Daoy (cell line): ENCODE measurements at regions not wholly inside any gene's neighbourhood (a gene's known extent, or its start where the extent isn't known, plus 50 kb on each side); places are given as distances from the start of the nearest gene placed in this dataset.

Experiments
- DNase-seq: peaks from one replicate; pipeline ENCODE4 v3.0.0-alpha.2; 2015; ENCODE audit warnings: low read depth

GRCh38 chr18:70520867-70521266, 232.0 kb downstream of the SOCS6 start:
- no peak for DNase-seq

- no peak for DNase-seq
Observed at GRCh38 chr18:70513502-70514171, 224.8 kb downstream of the SOCS6 start.

GRCh38 chr18:70507970-70508369, 219.1 kb downstream of the SOCS6 start:
- DNase-seq, result no peak

GRCh38 chr18:70506511-70506910, 217.7 kb downstream of the SOCS6 start:
- DNase-seq, result no peak

- no peak for DNase-seq
Observed at GRCh38 chr18:70503060-70503459, 214.2 kb downstream of the SOCS6 start.

GRCh38 chr18:70501358-70501757, 212.5 kb downstream of the SOCS6 start:
- no peak for DNase-seq

- no peak for DNase-seq
Observed at GRCh38 chr18:70500748-70501147, 211.9 kb downstream of the SOCS6 start.

GRCh38 chr18:70499218-70499691, 210.4 kb downstream of the SOCS6 start:
- peak; percentile 41 for DNase-seq

GRCh38 chr18:70496353-70497294, 207.8 kb downstream of the SOCS6 start:
- no peak for DNase-seq

GRCh38 chr18:70494524-70494923, 205.7 kb downstream of the SOCS6 start:
- no peak for DNase-seq

DNA sequence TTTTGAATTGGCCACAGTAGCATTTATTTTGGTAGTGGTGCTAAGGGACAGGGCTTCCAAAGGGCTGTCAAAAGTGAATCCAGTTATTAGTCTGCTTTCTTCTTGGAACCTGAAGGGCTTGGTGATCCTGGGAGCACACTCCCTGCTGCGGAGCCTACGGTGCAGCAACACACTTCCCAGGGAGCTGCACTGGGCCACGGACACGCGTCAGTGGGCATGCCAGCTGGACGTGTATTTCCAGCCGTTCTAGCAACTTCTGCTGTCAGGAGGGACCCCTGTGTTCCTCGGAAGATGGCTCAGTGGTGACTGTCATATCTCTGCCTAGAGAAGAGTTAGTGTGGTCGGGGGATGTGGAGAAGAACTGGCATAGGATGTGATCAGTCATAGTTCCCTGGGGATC, 204.6 kb downstream of the SOCS6 start:
- no peak for DNase-seq

DNA sequence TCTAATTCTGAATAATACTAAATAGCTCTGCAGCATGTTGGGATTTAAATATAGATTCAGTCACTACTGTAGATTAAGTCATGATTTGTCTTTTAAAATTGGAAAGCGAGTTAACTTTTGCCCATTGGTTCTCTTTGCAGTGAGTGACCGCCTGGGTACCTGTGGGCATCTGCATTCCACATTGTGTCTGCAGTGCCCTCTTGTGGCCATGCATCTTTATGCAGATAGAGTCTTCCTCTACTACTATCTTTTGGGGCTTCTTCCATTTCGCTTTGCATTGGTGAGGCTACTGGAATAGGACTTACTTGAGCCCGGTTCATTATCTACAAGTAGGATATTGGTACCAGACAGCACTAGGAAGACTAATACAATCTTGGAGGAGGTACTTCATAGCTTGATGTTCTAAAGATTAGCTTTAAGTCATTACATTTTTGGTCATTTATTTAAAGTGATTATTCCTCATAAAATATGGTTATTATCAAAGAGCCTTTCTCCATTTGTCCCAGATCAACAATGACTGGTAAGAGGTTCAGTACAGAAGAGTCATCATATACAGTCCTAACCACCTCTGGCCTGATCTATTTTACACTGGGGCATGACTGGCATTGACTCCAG, 203.0 kb downstream of the SOCS6 start:
- peak; percentile 51 for DNase-seq

- DNase-seq, result peak; percentile 34
Observed at GRCh38 chr18:70489986-70490933, 201.4 kb downstream of the SOCS6 start.

- no peak for DNase-seq
Observed at GRCh38 chr18:70489571-70489970, 200.7 kb downstream of the SOCS6 start.

GRCh38 chr18:70469916-70470315, 181.1 kb downstream of the SOCS6 start:
- DNase-seq, result peak; percentile 49

GRCh38 chr18:70468861-70469547, 180.2 kb downstream of the SOCS6 start:
- DNase-seq, result no peak

GRCh38 chr18:70464343-70465114, 175.7 kb downstream of the SOCS6 start:
- peak; percentile 71 for DNase-seq

DNA sequence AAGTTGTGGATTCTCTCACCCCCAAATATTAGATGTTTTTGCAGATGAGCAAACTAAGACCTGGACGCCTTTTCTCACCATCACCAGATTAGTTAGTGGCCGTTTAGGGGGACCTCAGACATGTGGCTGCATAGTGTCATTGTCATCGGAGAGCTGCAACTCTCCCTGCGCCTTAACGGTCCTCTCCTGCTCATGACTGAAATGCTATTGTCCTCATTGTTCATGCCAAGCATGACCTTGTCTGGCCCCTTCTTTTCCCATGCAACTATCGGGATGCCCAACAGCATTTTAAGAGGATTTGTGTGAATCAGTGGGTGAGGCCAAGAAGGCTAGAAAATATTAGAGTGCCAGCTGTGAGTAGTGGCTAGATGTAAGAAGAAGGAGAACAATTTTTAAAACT, 174.2 kb downstream of the SOCS6 start:
- DNase-seq, result no peak

GRCh38 chr18:70462078-70462439, 173.2 kb downstream of the SOCS6 start:
- no peak for DNase-seq
